ENCODE measurements at regions not wholly inside any gene's neighbourhood (a gene's known extent, or its start where the extent isn't known, plus 50 kb on each side); places are given as distances from the start of the nearest gene placed in this dataset.

GRCh38 chr3:24726423-24726822, 231.8 kb upstream of the THRB start:
- no peak overlapping the region for H3K27ac ChIP-seq
- TF ChIP-seq, protein P1, sequence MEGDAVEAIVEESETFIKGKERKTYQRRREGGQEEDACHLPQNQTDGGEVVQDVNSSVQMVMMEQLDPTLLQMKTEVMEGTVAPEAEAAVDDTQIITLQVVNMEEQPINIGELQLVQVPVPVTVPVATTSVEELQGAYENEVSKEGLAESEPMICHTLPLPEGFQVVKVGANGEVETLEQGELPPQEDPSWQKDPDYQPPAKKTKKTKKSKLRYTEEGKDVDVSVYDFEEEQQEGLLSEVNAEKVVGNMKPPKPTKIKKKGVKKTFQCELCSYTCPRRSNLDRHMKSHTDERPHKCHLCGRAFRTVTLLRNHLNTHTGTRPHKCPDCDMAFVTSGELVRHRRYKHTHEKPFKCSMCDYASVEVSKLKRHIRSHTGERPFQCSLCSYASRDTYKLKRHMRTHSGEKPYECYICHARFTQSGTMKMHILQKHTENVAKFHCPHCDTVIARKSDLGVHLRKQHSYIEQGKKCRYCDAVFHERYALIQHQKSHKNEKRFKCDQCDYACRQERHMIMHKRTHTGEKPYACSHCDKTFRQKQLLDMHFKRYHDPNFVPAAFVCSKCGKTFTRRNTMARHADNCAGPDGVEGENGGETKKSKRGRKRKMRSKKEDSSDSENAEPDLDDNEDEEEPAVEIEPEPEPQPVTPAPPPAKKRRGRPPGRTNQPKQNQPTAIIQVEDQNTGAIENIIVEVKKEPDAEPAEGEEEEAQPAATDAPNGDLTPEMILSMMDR (IDR thresholded peaks at IDR 0.05), result no peak
- no peak for TF ChIP-seq ZFX (IDR thresholded peaks at IDR 0.05; ENCODE audit: borderline replicate concordance)

GRCh38 chr3:24730173-24730572, 235.5 kb upstream of the THRB start:
- H3K27ac ChIP-seq, result no peak overlapping the region
- no peak for TF ChIP-seq ZFX (IDR thresholded peaks at IDR 0.05; ENCODE audit: borderline replicate concordance)
- TF ChIP-seq, protein P1 (IDR thresholded peaks at IDR 0.05), result no peak

DNA sequence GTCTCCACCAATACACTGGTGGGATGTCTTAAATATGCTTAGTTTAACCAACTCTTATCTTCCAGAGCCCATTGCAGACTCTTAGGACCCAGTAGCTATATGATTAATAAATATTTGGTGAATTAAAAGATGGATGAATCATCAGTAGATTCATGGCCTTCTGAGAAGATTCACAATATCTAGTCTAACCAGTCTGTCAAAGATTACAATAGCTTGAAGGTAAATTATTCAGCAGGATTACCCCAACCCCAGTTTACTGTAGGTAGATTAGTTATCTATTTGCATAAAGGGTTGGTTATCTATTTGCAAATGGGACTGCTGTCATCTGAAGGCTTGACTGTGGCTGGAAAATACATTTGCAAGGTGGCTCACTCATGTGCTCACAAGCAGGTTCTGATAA, 239.4 kb upstream of the THRB start:
- TF ChIP-seq, protein P1 (IDR thresholded peaks at IDR 0.05), result no peak
- no peak for TF ChIP-seq ZFX (IDR thresholded peaks at IDR 0.05; ENCODE audit: borderline replicate concordance)
- no peak overlapping the region for H3K27ac ChIP-seq

GRCh38 chr3:24736701-24737100, 242.1 kb upstream of the THRB start:
- TF ChIP-seq, protein P1 (IDR thresholded peaks at IDR 0.05), result no peak
- TF ChIP-seq ZFX (IDR thresholded peaks at IDR 0.05; ENCODE audit: borderline replicate concordance), result no peak
- H3K27ac ChIP-seq, result no peak overlapping the region

DNA sequence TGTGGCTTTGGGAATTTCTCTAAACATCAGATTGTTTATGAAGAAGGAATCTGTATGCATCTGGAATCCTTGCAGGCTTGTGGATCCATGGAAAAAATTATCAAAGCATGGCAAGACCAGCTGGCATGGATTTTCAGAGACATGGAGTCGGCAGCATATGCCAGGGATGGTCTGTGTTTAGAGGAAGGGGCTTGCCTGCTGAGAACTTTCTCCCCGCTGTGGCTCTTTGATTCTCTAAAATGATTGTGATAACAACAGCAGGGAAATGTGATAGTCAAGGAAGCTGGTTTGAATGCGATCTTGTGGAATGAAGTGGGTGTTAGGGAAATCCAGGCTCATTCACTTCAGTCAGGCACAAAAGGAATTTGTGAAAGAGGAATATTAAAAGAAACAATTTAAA, 245.7 kb upstream of the THRB start:
- no peak overlapping the region for H3K27ac ChIP-seq
- TF ChIP-seq, protein P1 (IDR thresholded peaks at IDR 0.05), result no peak
- no peak for TF ChIP-seq ZFX (IDR thresholded peaks at IDR 0.05; ENCODE audit: borderline replicate concordance)

DNA sequence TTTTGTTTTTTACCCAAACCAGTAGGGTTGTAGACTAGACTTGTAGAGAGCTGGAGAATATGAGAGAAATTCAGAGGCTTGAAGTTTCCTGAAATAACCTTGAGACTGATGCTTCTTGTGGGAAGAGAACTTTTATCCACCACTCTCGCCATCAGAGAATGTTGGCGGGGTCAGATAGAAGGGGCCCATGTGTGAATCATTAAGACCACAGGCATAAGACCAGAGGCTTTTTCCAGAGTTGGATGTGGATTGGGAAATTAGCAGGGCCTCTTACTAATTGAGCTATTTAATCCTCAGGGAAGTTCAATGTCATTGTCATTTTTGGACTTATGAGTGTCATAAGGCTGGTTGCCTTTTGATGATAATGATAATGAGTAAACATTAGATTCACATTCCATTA, 246.9 kb upstream of the THRB start:
- H3K27ac ChIP-seq, result no peak overlapping the region
- TF ChIP-seq ZFX (IDR thresholded peaks at IDR 0.05; ENCODE audit: borderline replicate concordance), result no peak
- TF ChIP-seq, protein P1 (IDR thresholded peaks at IDR 0.05), result no peak

DNA sequence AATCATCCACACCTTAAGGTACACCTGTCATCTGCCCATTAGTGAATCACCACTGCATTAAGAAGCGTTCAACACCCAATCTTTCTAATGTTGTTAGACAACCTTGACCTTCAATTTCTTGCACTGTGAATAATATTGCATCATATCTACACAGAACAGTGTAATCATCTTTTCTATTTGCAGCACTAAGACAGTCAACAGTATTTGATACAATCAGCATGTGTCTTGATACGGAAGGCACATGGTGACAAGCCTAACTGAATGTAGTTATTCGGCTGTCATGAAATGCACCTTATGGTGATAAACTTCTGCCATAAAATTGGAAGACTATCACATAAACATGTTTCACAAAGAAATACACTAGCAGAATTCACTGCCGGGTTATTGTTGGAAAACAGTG, 253.9 kb upstream of the THRB start:
- H3K27ac ChIP-seq, result no peak overlapping the region
- no peak for TF ChIP-seq ZFX (IDR thresholded peaks at IDR 0.05; ENCODE audit: borderline replicate concordance)
- TF ChIP-seq, protein P1 (IDR thresholded peaks at IDR 0.05), result no peak
